DMS153 treated with DMSO at 0.1 percent for 48 hours (cell line): ENCODE measurements at regions not wholly inside any gene's neighbourhood (a gene's known extent, or its start where the extent isn't known, plus 50 kb on each side); places are given as distances from the start of the nearest gene placed in this dataset.
A peak's percentile ranks its signal among the peaks of the same experiment; 100 is the strongest.

Experiments
- DNase-seq: peaks from one replicate; lab custom pipeline; 2025; ENCODE audit not compliant: unreplicated experiment; lab: John Stamatoyannopoulos, UW

DNA sequence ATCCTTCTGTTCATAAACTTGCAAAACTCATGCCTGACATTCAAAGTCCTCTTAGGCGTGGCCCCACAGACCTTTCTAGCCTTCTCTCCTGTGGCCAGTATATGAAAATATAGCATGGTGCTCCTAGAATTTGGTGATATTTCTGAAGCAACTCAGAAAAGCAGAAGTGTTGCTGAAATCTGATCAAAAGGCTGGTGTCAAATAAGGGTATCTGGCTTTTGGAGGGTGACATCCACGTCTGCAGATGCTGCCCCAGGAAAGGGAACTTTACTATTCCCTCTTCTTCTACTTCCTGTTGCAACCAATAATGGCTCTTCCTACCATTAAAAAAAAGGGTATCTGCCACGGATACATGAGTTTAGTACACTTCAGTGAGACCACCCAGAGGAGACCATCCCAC, 83.9 kb upstream of the RPS6KA3 start:
- no peak for DNase-seq

DNA sequence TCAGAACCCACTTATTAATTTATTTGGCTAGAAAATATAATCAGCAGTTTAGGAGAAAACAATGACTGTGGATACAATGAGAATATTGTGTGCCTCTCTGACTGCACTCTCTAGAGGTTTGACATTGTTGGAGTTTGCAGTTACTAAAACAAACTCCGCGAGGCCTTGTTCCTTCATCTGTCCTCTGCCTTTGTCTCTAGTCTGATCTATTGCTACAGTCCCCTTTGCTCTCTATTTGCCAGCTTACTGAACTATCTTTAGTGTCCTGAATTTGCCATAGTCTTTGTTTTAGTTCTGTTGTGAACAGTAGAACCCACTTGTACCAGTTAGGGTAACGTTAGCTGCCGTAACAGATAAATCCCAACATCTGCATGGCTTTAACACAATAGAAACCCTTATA, 81.4 kb upstream of the RPS6KA3 start:
- DNase-seq = no peak

DNA sequence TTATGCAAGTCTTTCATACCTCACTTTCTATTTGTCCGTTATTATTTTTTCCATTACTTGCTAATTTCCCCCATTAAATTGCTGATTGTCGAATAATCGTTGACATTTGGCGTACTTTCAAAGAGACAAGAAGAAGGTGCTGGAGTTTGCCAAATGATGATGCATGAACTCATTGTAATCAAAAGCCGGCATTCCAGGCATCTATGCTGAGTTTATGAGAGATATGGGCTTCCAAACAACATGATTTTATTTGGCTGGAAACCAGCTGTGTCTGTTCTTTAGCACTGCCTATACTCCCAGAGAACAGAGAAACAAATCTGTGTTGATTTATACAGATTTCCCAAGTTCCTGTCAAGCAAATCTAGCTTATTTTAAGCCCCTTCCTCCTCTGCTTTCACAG, 80.8 kb upstream of the RPS6KA3 start:
- no peak for DNase-seq

DNA sequence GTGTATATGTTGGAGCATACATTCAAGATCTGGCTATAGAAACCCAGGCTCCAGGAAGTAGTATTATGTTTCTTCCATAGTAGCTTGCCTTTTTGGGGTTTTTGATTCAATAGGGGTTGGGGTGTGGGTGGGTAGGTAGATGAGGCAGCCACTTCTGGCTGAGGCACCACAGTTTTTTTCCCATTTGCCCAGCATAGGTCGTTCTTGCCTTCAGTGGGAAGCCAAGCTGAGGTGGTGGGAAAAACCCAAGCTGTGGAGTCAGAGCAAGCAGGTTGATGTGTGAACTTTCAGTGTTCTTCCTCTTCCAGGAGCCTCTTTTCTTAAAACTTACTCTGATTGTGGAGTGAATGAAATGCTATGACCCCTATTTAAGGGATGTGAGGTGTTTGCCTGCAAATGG, 67.0 kb upstream of the RPS6KA3 start:
- DNase-seq = no peak

DNA sequence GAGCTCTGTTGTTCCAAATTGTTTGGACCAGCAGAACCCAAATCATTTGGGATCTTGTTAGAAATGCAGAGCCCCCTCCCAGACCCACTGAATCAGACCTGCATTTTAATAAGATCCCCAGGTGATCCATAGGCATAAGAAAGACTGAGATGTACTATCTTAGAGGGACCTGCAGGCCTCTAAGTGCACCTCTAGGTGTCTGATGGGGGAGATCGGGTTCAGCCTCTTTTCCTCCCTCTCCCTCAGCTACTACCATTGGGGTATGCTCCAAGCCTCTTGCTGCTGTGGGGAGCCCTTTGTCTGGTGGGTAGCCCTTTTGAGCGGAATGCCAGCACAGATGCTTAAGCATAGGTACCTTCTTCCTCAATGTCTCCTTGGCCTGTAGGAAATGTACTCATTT, 63.8 kb upstream of the RPS6KA3 start:
- DNase-seq = no peak

DNA sequence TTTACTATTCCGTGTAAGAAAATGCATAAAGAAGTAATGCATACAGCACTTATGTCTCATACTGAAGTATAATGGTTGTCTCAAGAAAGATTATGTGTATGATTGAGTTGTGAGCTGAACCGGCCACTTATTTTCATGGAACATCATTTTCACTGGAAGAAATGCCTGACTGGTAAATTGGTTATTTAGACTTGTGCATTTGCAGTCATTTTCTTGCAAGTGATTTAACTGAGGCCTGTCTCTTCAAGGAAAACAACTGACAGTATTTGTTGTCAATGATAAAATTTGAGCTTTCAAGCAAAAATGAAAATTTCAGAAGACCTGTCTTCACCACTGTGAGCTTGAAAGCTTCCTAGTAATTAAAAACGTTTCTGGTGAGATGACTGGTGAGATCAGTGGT, 62.7 kb upstream of the RPS6KA3 start:
- no peak for DNase-seq

DNA sequence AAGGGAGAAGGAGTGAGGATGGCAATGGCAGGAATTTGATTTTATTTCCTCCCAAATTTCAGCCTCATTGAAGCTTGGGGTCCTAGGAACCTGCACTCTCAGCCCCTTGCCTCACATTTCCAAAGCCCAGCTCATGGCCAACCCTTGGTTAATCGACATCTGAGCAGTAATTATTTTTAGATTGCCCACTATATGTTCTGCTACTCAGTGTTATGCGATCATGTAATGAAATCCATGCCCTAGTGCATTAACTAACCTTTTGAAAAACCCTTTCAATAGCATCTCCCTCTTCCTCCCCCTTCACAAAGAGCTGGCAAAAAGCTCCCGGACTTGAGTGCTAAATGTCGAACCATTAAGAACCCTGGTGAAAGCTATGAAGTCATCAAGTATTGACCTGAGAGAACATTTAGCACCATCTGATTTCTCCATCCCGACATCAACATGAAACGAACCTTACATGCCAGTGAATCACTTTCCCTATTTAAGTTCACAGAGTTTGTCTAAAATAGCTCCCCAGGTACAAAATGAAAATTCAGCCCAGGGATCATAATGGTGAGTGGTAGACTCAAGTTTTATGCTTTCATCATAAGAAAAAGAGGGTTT, 59.2 kb upstream of the RPS6KA3 start:
- DNase-seq = no peak

DNA sequence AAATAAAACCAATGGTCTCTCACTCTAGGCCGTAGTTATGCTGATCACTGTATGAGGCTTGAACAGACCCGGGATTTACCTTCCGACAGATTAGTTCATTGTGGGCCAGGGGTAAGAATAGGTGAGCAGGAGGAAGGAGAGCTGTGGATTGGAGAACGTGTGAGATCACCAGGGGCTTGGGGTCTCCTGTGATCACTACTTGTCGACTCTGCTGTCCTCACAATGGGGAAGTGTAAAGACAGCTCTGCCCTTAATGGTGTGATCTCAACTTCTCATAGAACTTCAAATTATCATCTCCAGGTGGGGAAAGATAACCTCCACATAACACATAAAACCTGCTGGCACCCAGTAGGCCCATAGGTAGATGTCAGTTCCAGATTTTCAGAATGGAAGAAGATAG, 56.2 kb upstream of the RPS6KA3 start:
- no peak for DNase-seq

DNA sequence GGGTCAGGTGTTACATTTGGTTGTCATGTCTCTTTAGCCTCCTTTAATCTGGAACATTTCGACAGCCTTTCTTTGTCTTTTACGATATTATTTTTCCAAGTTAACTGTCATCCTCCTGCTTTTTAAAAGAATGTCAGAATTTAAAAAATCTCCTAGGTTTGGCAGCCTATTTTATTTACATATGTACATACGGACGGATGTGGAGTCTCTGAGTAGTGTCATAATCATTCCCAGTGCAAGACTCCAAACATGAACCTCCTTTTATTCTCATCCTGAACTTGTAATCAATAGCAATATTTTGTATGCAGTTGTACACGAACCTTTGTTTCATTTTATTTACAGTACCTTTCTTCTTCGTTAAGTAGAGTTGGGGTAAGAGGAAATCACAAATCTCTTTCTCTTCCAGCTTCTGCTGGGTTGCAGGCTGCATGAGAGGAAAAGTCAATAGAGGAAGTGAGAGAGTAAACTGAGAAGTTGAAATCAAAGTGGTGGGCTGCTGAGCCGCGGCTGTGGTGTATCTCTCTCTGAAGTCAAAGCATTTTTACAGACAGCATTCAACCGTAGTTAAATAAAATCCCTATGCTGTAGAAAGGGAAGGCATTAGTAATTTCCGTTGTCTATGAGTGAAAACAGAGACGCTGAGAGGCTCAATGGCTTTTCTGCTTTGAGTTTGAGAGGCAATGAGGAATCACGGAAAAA, 53.9 kb upstream of the RPS6KA3 start:
- DNase-seq = peak; percentile 28

DNA sequence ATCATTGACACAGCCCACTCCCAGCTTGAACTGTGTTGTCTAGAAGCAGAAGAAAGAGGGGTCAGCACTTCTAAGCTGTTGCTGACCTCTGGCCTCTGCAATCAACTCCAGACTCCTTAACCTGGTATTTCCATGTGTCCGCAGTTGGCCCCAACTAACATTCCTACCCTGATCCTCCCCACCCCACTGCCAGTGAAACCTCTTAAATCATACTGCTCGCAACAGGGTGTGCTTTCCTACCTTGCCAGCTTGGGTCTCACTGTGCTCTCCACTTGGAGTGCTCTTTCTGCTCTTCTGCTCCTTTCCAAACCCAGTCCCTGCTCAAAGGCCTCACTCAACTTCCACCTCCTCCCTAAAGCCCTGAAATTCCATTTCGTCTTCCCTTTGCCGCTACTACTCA, 52.3 kb upstream of the RPS6KA3 start:
- no peak for DNase-seq

DNA sequence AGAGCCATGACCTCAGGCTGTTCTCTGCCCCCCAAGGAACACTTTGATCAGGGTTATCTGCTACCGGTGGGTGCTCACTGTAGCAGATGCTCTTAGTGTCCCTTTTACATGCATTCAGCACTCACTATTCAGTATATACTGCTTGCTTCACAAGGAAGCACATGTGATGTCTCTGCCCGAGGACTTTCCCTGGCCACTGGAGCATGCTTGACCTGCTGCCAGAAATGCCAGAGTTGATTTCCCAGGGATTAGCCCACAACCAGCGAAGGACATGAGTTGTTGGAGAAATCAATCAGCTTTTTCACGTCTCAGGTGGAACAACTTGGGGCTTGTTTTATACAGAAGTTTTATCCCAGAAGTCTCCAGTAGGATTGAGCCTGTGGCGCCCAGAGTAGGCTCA, 51.2 kb upstream of the RPS6KA3 start:
- no peak for DNase-seq
